ENCODE measurements at regions not wholly inside any gene's neighbourhood (a gene's known extent, or its start where the extent isn't known, plus 50 kb on each side); places are given as distances from the start of the nearest gene placed in this dataset.

- no TSS peak for BruUV-seq (replicated peaks)
- H4K20me1 ChIP-seq (replicated peaks; ENCODE audit: control insufficient read depth, extremely low read depth, insufficient read depth, low read length), result no peaks in the 10 kb centered on the region
- no peaks in the 10 kb centered on the region for H3K4me1 ChIP-seq (ENCODE audit: control insufficient read depth, extremely low read depth, insufficient read depth, low read length)
- H3K4me2 ChIP-seq (ENCODE audit: insufficient read depth, low read length), result no peak overlapping the region
- H3K9me1 ChIP-seq (replicated peaks; ENCODE audit: control insufficient read depth, extremely low read depth, insufficient read depth, low read length), result no peaks in the 10 kb centered on the region
- no peak for FAIRE-seq
- no peak overlapping the region for H3K4me3 ChIP-seq (replicated peaks in 1 of 3; ENCODE audit: insufficient read depth in 1 of 3, low read depth in 1 of 3, low read length in 3 of 3)
- H3K27me3 ChIP-seq (ENCODE audit: control insufficient read depth in 2 of 2, insufficient read depth in 2 of 2, low read length in 2 of 2), result no peaks in the 10 kb centered on the region
- POLR2A ChIA-PET, result no interaction called here
- intact Hi-C loops (cut with micrococcal nuclease) (no loop called here), dilution Hi-C loops (cut with MboI; ENCODE audit: extremely low pct_ligation_motif_present, low sequenced_read_pairs) (no loop called here)
- CTCF ChIA-PET, result no interaction called here
- no peak overlapping the region for H2AFZ ChIP-seq (ENCODE audit: low read depth, low read length)
- TF ChIP-seq, protein P1, sequence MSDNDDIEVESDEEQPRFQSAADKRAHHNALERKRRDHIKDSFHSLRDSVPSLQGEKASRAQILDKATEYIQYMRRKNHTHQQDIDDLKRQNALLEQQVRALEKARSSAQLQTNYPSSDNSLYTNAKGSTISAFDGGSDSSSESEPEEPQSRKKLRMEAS (IDR thresholded peaks at IDR 0.05; ENCODE audit: insufficient read depth, insufficient read length), result no peak
- TF ChIP-seq POLR2AphosphoS5 (IDR thresholded peaks at IDR 0.05; ENCODE audit: insufficient read depth, low read depth, low read length) (no peak), MYC (IDR thresholded peaks at IDR 0.05; ENCODE audit: low read depth, low read length) (no peak)
- no peak overlapping the region for H3K27ac ChIP-seq (ENCODE audit: insufficient read depth, low read depth, low read length)
- no peak for DNase-seq (ENCODE audit: low read depth, low spot score)
- H3K9ac ChIP-seq (replicated peaks; ENCODE audit: extremely low read depth, insufficient read depth, low read length), result no peak overlapping the region
- no peaks in the 10 kb centered on the region for H3K9me3 ChIP-seq (replicated peaks; ENCODE audit: control insufficient read depth, insufficient read depth, low read length)
- no peaks in the 10 kb centered on the region for H3K79me2 ChIP-seq (ENCODE audit: control insufficient read depth, insufficient read depth, low read length)
- H3K36me3 ChIP-seq (ENCODE audit: control insufficient read depth in 2 of 2, extremely low read depth in 1 of 2, insufficient read depth in 2 of 2, low read length in 2 of 2), result no peaks in the 10 kb centered on the region
Measured at GRCh38 chr5:118022062-118022461, 966.3 kb downstream of the DTWD2 start.

DNA sequence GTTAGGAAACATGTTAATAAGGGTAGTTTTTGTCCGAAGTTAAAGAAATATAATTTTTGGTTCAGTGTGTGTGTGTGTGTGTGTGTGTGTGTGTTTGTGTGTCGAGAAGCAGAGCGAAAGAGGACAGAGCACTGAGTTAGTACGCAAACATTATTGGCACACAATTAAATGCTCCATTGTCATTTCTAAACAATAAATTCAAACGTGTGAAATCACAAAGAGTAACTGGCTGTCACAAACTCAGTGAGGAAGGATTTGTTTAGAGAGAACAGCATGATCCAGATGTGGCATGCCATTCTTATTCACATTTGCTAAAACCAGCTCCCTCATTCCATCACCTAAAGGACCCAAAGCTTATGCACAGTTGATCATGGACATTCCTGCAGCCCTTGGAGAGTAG lies 970.8 kb downstream of the DTWD2 start:
- ChIA-PET CTCF (no interaction called here), POLR2A (no interaction called here)
- FAIRE-seq (no peak), DNase-seq (ENCODE audit: low read depth, low spot score) (no peak)
- H3K4me1 ChIP-seq (ENCODE audit: control insufficient read depth, extremely low read depth, insufficient read depth, low read length), result no peaks in the 10 kb centered on the region
- intact Hi-C loops (cut with micrococcal nuclease), result no loop called here
- H3K27me3 ChIP-seq (ENCODE audit: control insufficient read depth in 2 of 2, insufficient read depth in 2 of 2, low read length in 2 of 2), result no peaks in the 10 kb centered on the region
- dilution Hi-C loops (cut with MboI; ENCODE audit: extremely low pct_ligation_motif_present, low sequenced_read_pairs), result no loop called here
- TF ChIP-seq POLR2A (IDR thresholded peaks at IDR 0.05; ENCODE audit: low read depth, low read length) (no peak), FOS (IDR thresholded peaks at IDR 0.05; ENCODE audit: borderline replicate concordance, insufficient read depth, low read length) (no peak), MYC (IDR thresholded peaks at IDR 0.05; ENCODE audit: low read depth, low read length) (no peak), CTCF (IDR thresholded peaks at IDR 0.05; ENCODE audit: extremely low read depth in 1 of 2, insufficient read depth in 1 of 2, low read depth in 1 of 2, low read length in 2 of 2) (no peak)
- BruUV-seq (replicated peaks), result no TSS peak
- H3K9ac ChIP-seq (replicated peaks; ENCODE audit: extremely low read depth, insufficient read depth, low read length), result no peak overlapping the region
- no peak overlapping the region for H3K4me2 ChIP-seq (ENCODE audit: insufficient read depth, low read length)
- H3K9me1 ChIP-seq (replicated peaks; ENCODE audit: control insufficient read depth, extremely low read depth, insufficient read depth, low read length), result no peaks in the 10 kb centered on the region
- H3K36me3 ChIP-seq (ENCODE audit: control insufficient read depth in 2 of 2, extremely low read depth in 1 of 2, insufficient read depth in 2 of 2, low read length in 2 of 2), result no peaks in the 10 kb centered on the region
- no peaks in the 10 kb centered on the region for H4K20me1 ChIP-seq (replicated peaks; ENCODE audit: control insufficient read depth, extremely low read depth, insufficient read depth, low read length)
- no peaks in the 10 kb centered on the region for H3K9me3 ChIP-seq (replicated peaks; ENCODE audit: control insufficient read depth, insufficient read depth, low read length)
- H3K79me2 ChIP-seq (ENCODE audit: control insufficient read depth, insufficient read depth, low read length), result no peaks in the 10 kb centered on the region
- no peak overlapping the region for H3K4me3 ChIP-seq (replicated peaks in 1 of 3; ENCODE audit: insufficient read depth in 1 of 3, low read depth in 1 of 3, low read length in 3 of 3)
- no peak overlapping the region for H3K27ac ChIP-seq (ENCODE audit: insufficient read depth, low read depth, low read length)
- no peak overlapping the region for H2AFZ ChIP-seq (ENCODE audit: low read depth, low read length)
